H9 (cell line): ENCODE measurements at regions not wholly inside any gene's neighbourhood (a gene's known extent, or its start where the extent isn't known, plus 50 kb on each side); places are given as distances from the start of the nearest gene placed in this dataset.
"Not testable (repeated sequence)": the region's sequence is repeated elsewhere in the genome, so short reads cannot be mapped to it uniquely, and the experiment has no call there.

Experiments
- DNase-seq: peaks from one replicate; pipeline ENCODE4 v3.0.0-alpha.2; 2017
- H2AFZ ChIP-seq: one replicate; pipeline ENCODE4 v1.6.1; 2013; ENCODE audit warnings: mild to moderate bottlenecking, low read length, control low read depth, moderate library complexity
- H2AK5ac ChIP-seq: 2 replicates; pipeline ENCODE4 v1.6.1; 2013; ENCODE audit warnings: low read length, control low read depth, mixed read lengths; ENCODE audit not compliant: insufficient read length
- H2BK120ac ChIP-seq: one replicate; pipeline ENCODE4 v1.6.1; 2013; ENCODE audit warnings: low read depth, mild to moderate bottlenecking, low read length, control low read depth, inconsistent platforms; ENCODE audit not compliant: poor library complexity, severe bottlenecking
- H2BK12ac ChIP-seq: 2 replicates; pipeline ENCODE4 v1.6.1; 2013; ENCODE audit warnings: low read length, control low read depth, mixed read lengths, low read depth; ENCODE audit not compliant: insufficient read length
- H2BK15ac ChIP-seq: 2 replicates; pipeline ENCODE4 v1.6.1; 2013; ENCODE audit warnings: low read depth, low read length, control low read depth
- H2BK20ac ChIP-seq: one replicate; pipeline ENCODE4 v1.6.1; 2013; ENCODE audit warnings: low read depth, mild to moderate bottlenecking, low read length, control low read depth, inconsistent platforms; ENCODE audit not compliant: poor library complexity, severe bottlenecking
- H2BK5ac ChIP-seq: 2 replicates; pipeline ENCODE4 v1.6.1; 2013; ENCODE audit warnings: low read length, control low read depth, mixed read lengths; ENCODE audit not compliant: insufficient read length
- H3K14ac ChIP-seq: 2 replicates; pipeline ENCODE4 v1.6.1; 2013; ENCODE audit warnings: low read length, control low read depth; ENCODE audit not compliant: insufficient read depth
- H3K18ac ChIP-seq: 2 replicates; pipeline ENCODE4 v1.6.1; 2013; ENCODE audit warnings: low read depth, mild to moderate bottlenecking, mixed read lengths, low read length, control low read depth; ENCODE audit not compliant: insufficient read length
- H3K23ac ChIP-seq: 2 replicates; pipeline ENCODE4 v1.6.1; 2013; ENCODE audit warnings: low read length, control low read depth, mixed read lengths, low read depth; ENCODE audit not compliant: insufficient read length
- H3K23me2 ChIP-seq: 2 replicates; pipeline ENCODE4 v1.6.1; 2013; ENCODE audit warnings: low read depth, mild to moderate bottlenecking, mixed read lengths, low read length, control low read depth; ENCODE audit not compliant: insufficient read length, poor library complexity, severe bottlenecking
- H3K27ac ChIP-seq: 2 replicates; pipeline ENCODE4 v1.5.1; 2013; ENCODE audit warnings: low read length, control low read depth, mixed read lengths, low read depth; ENCODE audit not compliant: insufficient read length
- H3K27me3 ChIP-seq: 2 replicates; pipeline ENCODE4 v1.6.1; 2013; ENCODE audit warnings: low read length, control low read depth, inconsistent platforms; ENCODE audit not compliant: insufficient read depth
- H3K4ac ChIP-seq: 2 replicates; pipeline ENCODE4 v1.6.1; 2013; ENCODE audit warnings: low read depth, mild to moderate bottlenecking, control low read depth, inconsistent platforms, low read length, moderate library complexity
- H3K4me1 ChIP-seq: 2 replicates; pipeline ENCODE4 v1.6.1; 2013; ENCODE audit warnings: low read length, control low read depth, inconsistent platforms; ENCODE audit not compliant: insufficient read depth
- H3K4me2 ChIP-seq: 2 replicates; pipeline ENCODE4 v1.6.1; 2013; ENCODE audit warnings: low read length, control low read depth, mixed read lengths; ENCODE audit not compliant: insufficient read length, insufficient read depth
- H3K56ac ChIP-seq: 2 replicates; pipeline ENCODE4 v1.6.1; 2013; ENCODE audit warnings: low read depth, mild to moderate bottlenecking, mixed read lengths, low read length, control low read depth; ENCODE audit not compliant: insufficient read length
- H3K79me1 ChIP-seq: 2 replicates; pipeline ENCODE4 v1.6.1; 2013; ENCODE audit warnings: low read depth, mild to moderate bottlenecking, moderate library complexity, low read length, control low read depth, inconsistent platforms; ENCODE audit not compliant: insufficient read depth, poor library complexity, severe bottlenecking
- H3K79me2 ChIP-seq: 2 replicates; pipeline ENCODE4 v1.6.1; 2013; ENCODE audit warnings: low read length, control low read depth, inconsistent platforms; ENCODE audit not compliant: insufficient read depth
- H3K9ac ChIP-seq: 2 replicates; pipeline ENCODE4 v1.6.1; 2013; ENCODE audit warnings: low read length, control low read depth, mixed read lengths; ENCODE audit not compliant: insufficient read length; ENCODE audit errors: extremely low read depth
- H3K9me3 ChIP-seq: one replicate; pipeline ENCODE4 v1.6.1; 2013; ENCODE audit warnings: low read depth, low read length, inconsistent platforms; ENCODE audit not compliant: control insufficient read depth
- H3T11ph ChIP-seq: one replicate; pipeline ENCODE4 v1.6.1; 2013; ENCODE audit warnings: mild to moderate bottlenecking, low read length, control low read depth, inconsistent platforms
- H4K20me1 ChIP-seq: one replicate; pipeline ENCODE4 v1.6.1; 2013; ENCODE audit not compliant: control insufficient read depth, insufficient read length, insufficient read depth
- H4K5ac ChIP-seq: 2 replicates; pipeline ENCODE4 v1.6.1; 2013; ENCODE audit warnings: low read depth, mild to moderate bottlenecking, mixed read lengths, low read length, control low read depth; ENCODE audit not compliant: insufficient read length
- H4K8ac ChIP-seq: replicated peaks from 2 replicates; pipeline ENCODE4 v1.6.1; 2013; ENCODE audit warnings: low read length, control low read depth, mixed read lengths, low read depth; ENCODE audit not compliant: insufficient read length
- H4K91ac ChIP-seq: 2 replicates; pipeline ENCODE4 v1.6.1; 2013; ENCODE audit warnings: low read depth, mild to moderate bottlenecking, moderate library complexity, mixed read lengths, low read length, control low read depth; ENCODE audit not compliant: insufficient read length
- H3K27ac Mint-ChIP-seq, 3 experiments: 2 replicates in 2 of 3; 3 replicates in 1 of 3; pipeline ENCODE4 v1.8.0; 2020 to 2021; ENCODE audit warnings: mixed read lengths in 3 of 3, mild to moderate bottlenecking in 1 of 3, moderate library complexity in 1 of 3
- H3K27me3 Mint-ChIP-seq: 2 replicates; pipeline ENCODE4 v1.8.0; 2021; ENCODE audit warnings: low read depth, mild to moderate bottlenecking, moderate library complexity, mixed read lengths
- H3K36me3 Mint-ChIP-seq, 3 experiments: 2 replicates in 2 of 3; 3 replicates in 1 of 3; pipeline ENCODE4 v1.8.0; 2020 to 2021; ENCODE audit warnings: low read depth in 3 of 3, mixed read lengths in 3 of 3; ENCODE audit not compliant: insufficient read depth in 1 of 3
- H3K4me1 Mint-ChIP-seq, 2 experiments: 2 replicates each; pipeline ENCODE4 v1.8.0; 2020; ENCODE audit warnings: mixed read lengths in 2 of 2
- H3K4me3 Mint-ChIP-seq, 2 experiments: 2 replicates in 1 of 2; 3 replicates in 1 of 2; pipeline ENCODE4 v1.8.0; 2020 to 2021; ENCODE audit warnings: mild to moderate bottlenecking in 2 of 2, mixed read lengths in 2 of 2, moderate library complexity in 1 of 2
- H3K9me3 Mint-ChIP-seq, 2 experiments: 2 replicates in 1 of 2; 3 replicates in 1 of 2; pipeline ENCODE4 v1.8.0; 2020; ENCODE audit warnings: mild to moderate bottlenecking in 2 of 2, mixed read lengths in 2 of 2, moderate library complexity in 1 of 2
- CTCF ChIP-seq: fragments of 200-600 bp; sonication (generic); conservative IDR thresholded peaks from 3 replicates; pipeline ENCODE4 v1.8.0; 2021; ENCODE audit warnings: antibody characterized with exemption, mild to moderate bottlenecking
- WGBS: extraction: QIAGEN DNeasy Blood & Tissue Kit; methylation state at CpG from one replicate; pipeline ENCODE4 v1.1.7; 2013; ENCODE audit warnings: missing lambda C conversion rate, low lambda C conversion rate, mixed read lengths; ENCODE audit not compliant: insufficient read length; ENCODE audit errors: extremely low coverage; 5-methylcytosine and 5-hydroxymethylcytosine counted together

DNA sequence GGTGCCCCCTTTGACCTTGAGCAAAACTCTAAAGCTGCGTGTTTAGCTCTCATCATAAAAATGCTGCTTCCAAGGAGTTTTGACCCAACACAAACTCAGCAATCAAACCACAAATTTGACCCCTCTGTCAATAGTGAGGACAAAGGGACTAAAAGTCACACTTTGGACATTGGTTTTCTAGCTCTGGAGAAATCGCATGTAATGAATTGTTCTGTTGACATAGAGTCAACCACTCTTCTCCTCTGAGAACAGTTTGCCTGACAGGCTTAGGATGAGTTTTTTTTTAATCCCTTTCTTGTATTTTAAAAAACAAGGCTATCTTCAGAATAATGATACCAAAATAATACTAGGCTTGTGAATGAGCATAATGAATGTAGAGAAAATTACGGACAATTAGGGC, 61.1 kb upstream of the MAN2A1 start:
- H3K23ac ChIP-seq = no peak overlapping the region
- no peak overlapping the region for H4K8ac ChIP-seq
- no peak overlapping the region for H3K14ac ChIP-seq
- no peaks in the 10 kb centered on the region for H3K23me2 ChIP-seq
- no CpG with 5 or more reads among the region's 3 CpGs for WGBS
- Mint-ChIP-seq H3K27ac (no peak overlapping the region), H3K9me3 (peaks cover 16 to 21% of the 10 kb centered on the region in 2 experiments), H3K4me1 (peaks cover 0 to 3% of the 10 kb centered on the region in 2 experiments; a peak in 2 of 4 replicates), H3K4me3 (no peak overlapping the region), H3K36me3 (peaks cover 0 to 12% (median 3%) of the 10 kb centered on the region in 3 experiments; a peak in 3 of 7 replicates), H3K27me3 (no peaks in the 10 kb centered on the region)
- no peak overlapping the region for H2AK5ac ChIP-seq
- no peaks in the 10 kb centered on the region for H3K27me3 ChIP-seq
- no peak overlapping the region for H2BK20ac ChIP-seq
- no peak overlapping the region for H3K27ac ChIP-seq
- H4K5ac ChIP-seq = no peak overlapping the region
- no peaks in the 10 kb centered on the region for H3K79me1 ChIP-seq
- no peak overlapping the region for H3K18ac ChIP-seq
- no peak overlapping the region for H2BK5ac ChIP-seq
- no peak overlapping the region for H2BK12ac ChIP-seq
- H3K9me3 ChIP-seq = peaks cover 7% of the 10 kb centered on the region
- DNase-seq = no peak
- no peak overlapping the region for H3K4me2 ChIP-seq
- H4K91ac ChIP-seq = no peak overlapping the region
- H3K4ac ChIP-seq = no peak overlapping the region
- no peaks in the 10 kb centered on the region for H3K4me1 ChIP-seq
- TF ChIP-seq CTCF = no peak
- no peak overlapping the region for H3K9ac ChIP-seq
- H3T11ph ChIP-seq = no peak overlapping the region
- no peaks in the 10 kb centered on the region for H3K79me2 ChIP-seq
- no peak overlapping the region for H2BK15ac ChIP-seq
- H4K20me1 ChIP-seq = no peaks in the 10 kb centered on the region
- H2AFZ ChIP-seq = no peak overlapping the region
- no peak overlapping the region for H3K56ac ChIP-seq
- no peak overlapping the region for H2BK120ac ChIP-seq

- H3K9me3 ChIP-seq, H3K23ac ChIP-seq, H2BK20ac ChIP-seq, H2BK120ac ChIP-seq, H4K8ac ChIP-seq, H4K5ac ChIP-seq, H3K79me1 ChIP-seq, H3K27me3 ChIP-seq, H3K27ac Mint-ChIP-seq, H2AFZ ChIP-seq, H3K36me3 Mint-ChIP-seq, H3K4me1 ChIP-seq, H2BK15ac ChIP-seq, H3K27me3 Mint-ChIP-seq, H3K4ac ChIP-seq, H3K4me3 Mint-ChIP-seq, H3K79me2 ChIP-seq, H4K20me1 ChIP-seq, H3K4me2 ChIP-seq, DNase-seq, H3T11ph ChIP-seq, H3K23me2 ChIP-seq, H3K56ac ChIP-seq, H3K18ac ChIP-seq, H3K14ac ChIP-seq, H3K4me1 Mint-ChIP-seq, H2AK5ac ChIP-seq, H3K27ac ChIP-seq, H3K9ac ChIP-seq, H2BK12ac ChIP-seq, H2BK5ac ChIP-seq, H3K9me3 Mint-ChIP-seq, H4K91ac ChIP-seq: not testable (repeated sequence)
- no CpG with 5 or more reads among the region's 5 CpGs for WGBS
These were observed 68.5 kb upstream of the MAN2A1 start for GRCh38 chr5:109621266-109621665.
